C4-2B (cell line): ENCODE measurements at regions not wholly inside any gene's neighbourhood (a gene's known extent, or its start where the extent isn't known, plus 50 kb on each side); places are given as distances from the start of the nearest gene placed in this dataset.
A peak's percentile ranks its signal among the peaks of the same experiment; 100 is the strongest.

Experiments used
- H3K27ac ChIP-seq: fragments of 450-650 bp; 2 replicates; pipeline ENCODE4 v1.5.1; 2017
- ZFX ChIP-seq: fragments of 450-650 bp; IDR thresholded peaks from 2 replicates; pipeline ENCODE4 v1.6.1; 2017
- TF ChIP-seq, protein P1 (sequence below): fragments of 450-650 bp; conservative IDR thresholded peaks from 2 replicates; pipeline ENCODE4 v1.5.1; 2017; ENCODE audit warnings: mild to moderate bottlenecking

DNA sequence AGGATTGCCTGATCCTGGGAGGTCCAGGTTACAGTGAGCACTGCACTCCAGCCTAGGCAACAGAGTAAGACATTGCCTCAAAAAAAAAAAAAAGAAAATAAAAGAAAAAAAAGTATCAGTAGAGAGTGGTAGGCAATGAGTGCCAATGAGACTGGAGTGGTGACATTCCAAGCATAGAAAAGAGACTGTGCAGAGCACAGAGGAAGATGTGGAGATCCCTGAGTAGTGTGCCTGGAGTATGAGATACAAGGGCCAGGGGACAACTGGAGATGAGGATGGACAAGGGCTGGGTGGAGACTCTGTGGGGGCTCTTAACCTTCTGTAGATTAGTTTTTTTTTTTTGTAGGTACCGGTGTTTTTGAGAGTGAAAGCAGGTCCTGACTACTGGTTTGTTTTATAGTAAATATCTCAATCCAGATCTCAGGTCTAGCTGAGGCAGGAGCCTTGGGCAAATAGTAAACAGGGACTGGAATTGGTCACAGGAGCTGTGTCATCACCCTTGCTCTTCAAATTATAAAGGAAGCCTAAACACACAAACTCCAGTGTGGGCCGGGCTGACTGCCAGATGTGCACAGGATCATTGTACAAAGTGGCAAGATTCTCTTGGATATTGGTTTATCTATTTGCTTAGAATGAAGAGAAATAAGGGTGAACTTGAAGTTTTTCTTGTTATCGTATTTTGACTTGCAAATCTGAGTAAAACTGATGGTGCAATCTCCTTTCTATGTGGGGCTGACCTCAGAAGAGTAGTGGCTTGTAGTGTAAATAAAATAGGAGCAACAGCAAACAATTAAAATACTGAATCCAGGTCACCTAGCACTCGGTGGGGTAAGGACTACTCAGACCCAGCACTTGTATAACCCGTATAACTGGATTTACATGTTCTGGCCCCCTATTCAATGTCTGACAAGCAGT is 144.9 kb downstream of the SOX4 start:
- H3K27ac ChIP-seq: peak overlapping the region; percentile 87; the same call in 1 of the 2 replicates
- TF ChIP-seq, protein P1, sequence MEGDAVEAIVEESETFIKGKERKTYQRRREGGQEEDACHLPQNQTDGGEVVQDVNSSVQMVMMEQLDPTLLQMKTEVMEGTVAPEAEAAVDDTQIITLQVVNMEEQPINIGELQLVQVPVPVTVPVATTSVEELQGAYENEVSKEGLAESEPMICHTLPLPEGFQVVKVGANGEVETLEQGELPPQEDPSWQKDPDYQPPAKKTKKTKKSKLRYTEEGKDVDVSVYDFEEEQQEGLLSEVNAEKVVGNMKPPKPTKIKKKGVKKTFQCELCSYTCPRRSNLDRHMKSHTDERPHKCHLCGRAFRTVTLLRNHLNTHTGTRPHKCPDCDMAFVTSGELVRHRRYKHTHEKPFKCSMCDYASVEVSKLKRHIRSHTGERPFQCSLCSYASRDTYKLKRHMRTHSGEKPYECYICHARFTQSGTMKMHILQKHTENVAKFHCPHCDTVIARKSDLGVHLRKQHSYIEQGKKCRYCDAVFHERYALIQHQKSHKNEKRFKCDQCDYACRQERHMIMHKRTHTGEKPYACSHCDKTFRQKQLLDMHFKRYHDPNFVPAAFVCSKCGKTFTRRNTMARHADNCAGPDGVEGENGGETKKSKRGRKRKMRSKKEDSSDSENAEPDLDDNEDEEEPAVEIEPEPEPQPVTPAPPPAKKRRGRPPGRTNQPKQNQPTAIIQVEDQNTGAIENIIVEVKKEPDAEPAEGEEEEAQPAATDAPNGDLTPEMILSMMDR: no peak
- TF ChIP-seq ZFX: no peak

DNA sequence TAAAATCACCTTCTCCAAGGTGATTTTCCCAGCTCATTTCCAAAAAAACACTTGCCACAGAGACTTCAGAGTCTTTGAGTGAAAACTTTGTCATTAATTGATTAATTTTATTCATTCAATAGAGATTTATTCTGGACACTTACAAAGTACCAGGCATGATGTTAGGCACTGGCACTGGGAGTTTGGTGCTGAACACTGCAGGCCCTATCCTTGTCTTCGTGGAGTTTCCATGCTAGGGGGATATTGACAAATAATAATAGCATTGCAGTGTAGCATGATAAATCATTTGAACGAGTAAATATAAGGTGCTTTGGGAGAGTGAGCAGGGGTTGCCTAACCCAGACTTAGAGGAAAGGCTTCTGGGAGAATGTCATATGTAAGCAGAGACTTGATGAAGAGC is 145.7 kb downstream of the SOX4 start:
- TF ChIP-seq ZFX: no peak
- TF ChIP-seq, protein P1: no peak
- peak overlapping the region; percentile 65 for H3K27ac ChIP-seq

DNA sequence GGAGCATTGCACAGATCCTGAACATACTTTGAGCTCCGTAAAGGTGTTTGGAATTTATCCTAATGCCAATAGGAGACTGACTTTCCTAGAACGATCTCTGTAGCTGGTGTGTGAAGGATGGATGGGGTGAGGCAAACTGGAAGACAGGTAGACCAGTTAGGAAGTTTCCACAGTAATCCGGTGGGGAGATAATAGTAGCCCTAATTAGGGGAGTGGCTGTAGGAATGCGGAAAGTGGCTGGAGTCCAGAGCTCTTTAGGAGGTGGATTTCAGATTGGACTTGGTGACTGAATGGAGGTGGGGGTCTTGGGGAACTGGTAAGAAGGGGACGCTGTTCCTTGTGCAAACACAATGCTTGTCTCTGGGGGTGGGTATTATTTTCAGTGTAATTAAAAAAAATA is 146.3 kb downstream of the SOX4 start:
- H3K27ac ChIP-seq: peak overlapping the region; percentile 65
- TF ChIP-seq, protein P1: no peak

DNA sequence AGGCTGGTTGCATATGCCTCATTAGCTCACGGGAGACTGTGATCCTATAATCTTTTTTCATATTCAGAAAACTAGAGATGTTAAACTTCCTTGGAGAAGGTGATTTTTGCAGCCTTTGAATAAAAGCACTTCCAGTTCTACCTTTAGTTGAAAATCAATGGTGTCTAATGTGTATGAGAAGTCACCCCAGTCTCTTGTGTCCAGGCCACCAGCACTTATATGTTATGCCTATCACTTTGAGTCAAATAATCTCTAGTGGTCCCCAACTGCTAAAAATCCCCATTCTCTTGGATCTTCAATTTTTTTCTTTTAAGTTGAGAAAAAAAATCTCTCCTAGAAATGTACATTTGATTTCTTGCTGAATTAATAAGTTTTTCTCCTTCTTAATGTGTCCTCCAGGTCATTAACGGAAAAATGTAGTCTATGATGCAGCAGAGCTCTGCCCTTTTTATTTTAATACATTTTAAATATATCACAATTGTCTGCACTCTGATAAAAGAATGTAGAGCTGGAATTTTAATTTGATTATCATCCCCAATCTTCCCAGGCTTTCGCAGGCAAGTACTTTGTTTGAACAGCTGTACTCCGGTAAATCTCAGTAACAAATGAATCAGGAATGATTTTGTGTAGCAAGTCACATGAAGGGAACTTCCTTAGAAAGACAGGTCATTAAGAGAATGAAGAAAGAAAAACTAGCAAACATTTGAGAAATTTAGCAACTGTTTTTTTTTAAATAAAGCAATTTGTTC is 147.0 kb downstream of the SOX4 start:
- no peak overlapping the region for H3K27ac ChIP-seq
- TF ChIP-seq, protein P1: no peak
- no peak for TF ChIP-seq ZFX

DNA sequence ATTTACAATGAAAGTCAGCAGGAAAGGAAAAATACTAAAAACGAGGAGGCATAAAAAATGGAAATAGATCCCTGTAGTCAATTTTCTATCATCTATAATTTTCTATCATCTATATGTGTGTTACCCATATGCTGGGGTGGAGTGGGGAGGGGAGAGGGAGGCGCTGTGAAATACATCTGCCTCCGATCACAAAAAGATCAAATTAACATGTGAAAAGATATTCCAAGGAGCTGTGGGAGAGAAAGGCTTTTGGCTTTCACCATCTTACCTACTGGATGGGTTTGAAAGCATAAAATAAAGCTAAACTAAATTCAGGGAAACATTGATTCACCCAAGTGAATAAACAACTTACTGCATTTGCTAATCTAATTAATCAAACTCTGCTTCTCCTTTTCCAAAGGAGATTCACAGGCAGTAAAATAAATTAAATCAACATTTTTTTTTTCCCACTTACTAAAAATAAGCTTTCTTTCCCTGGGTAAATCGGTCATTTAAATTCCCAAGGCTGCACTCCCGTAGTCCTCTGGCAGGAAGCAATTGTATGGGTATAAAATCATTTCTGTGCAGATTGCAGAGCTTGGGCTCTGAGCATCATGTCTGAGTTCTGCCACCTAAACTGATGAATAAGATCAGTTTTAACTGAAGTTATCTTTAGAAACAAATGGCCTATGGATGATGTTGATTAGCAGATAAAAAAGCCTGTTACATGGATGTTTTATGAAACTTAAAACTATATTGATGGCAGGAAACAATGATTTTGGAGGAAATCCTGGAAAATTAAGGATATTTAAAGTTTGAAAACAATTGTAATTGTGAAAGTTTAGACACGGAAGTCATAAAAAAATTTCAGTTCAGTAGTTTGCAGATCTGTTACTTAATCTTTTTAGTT is 147.9 kb downstream of the SOX4 start:
- TF ChIP-seq ZFX: no peak
- TF ChIP-seq, protein P1: no peak
- H3K27ac ChIP-seq: no peak overlapping the region

DNA sequence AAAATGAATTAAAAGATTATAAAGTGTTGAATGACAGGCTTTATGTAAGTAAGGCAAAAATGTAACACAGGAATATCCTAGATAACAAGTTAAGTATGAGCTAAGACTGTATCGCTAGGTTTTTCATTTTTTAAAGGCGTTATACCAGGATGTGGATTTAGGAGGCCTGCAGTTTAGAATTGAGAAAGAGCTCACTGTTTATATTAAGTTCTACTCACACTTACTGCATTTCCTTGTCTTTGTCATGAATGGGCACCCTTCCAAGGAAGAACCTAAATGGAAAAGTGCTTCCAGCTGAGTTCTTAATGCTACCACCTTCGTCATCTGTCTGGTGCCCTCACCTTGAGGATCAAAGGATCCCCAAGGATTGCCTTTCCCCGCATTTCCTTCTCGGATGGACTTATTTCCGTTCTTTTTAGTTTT is 148.7 kb downstream of the SOX4 start:
- H3K27ac ChIP-seq: no peak overlapping the region; the same call in 1 of the 2 replicates
- no peak for TF ChIP-seq ZFX
- TF ChIP-seq, protein P1: no peak
